GM19193 (cell line): ENCODE measurements at regions not wholly inside any gene's neighbourhood (a gene's known extent, or its start where the extent isn't known, plus 50 kb on each side); places are given as distances from the start of the nearest gene placed in this dataset.
A peak's percentile ranks its signal among the peaks of the same experiment; 100 is the strongest.

Experiments used
- POLR2A ChIP-seq: IDR thresholded peaks from 4 replicates; pipeline ENCODE4 v1.6.1; 2011; ENCODE audit not compliant: insufficient read depth, insufficient read length; ENCODE audit errors: extremely low read depth

DNA sequence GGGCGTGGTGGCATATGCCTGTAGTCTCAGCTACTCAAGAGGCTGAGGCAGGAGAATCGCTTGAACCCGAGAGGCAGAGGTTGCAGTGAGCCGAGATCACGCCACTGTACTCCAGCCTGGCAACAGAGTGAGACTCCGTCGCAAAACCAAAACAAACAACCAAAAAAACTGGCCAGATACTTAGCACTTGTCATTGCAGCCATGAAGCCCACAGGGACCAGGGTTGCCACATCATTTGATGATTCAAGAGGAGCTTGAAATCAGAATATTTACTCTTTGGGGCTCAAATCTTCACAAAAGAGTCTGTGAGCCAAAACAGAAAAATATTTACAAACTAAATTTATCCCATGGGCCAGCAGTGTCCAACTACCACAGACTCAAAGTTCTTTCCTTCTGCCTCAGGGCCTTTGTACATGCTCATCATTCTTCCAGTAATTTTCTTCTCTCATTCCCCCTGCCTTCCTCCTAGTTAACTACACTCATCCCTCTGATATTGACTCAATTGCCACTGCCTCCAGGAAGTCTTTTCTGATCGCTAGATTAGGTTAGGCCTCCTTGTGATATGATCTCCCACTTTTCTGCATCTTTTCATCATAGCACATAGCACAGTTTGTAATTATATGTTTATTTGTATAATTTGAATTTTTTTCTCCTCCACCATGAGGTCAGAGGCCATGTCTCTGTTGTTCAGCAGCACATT lies 130.8 kb upstream of the PLEKHG7 start:
- no peak for TF ChIP-seq POLR2A

- TF ChIP-seq POLR2A, result no peak
Measured at GRCh38 chr12:92571169-92571568, 131.6 kb upstream of the PLEKHG7 start.

GRCh38 chr12:92570056-92570753 lies 132.6 kb upstream of the PLEKHG7 start:
- no peak for TF ChIP-seq POLR2A

- TF ChIP-seq POLR2A, result no peak
Measured at GRCh38 chr12:92568691-92569090, 134.1 kb upstream of the PLEKHG7 start.

- no peak for TF ChIP-seq POLR2A
Measured at GRCh38 chr12:92566448-92567019, 136.3 kb upstream of the PLEKHG7 start.

GRCh38 chr12:92563819-92564218 lies 139.0 kb upstream of the PLEKHG7 start:
- TF ChIP-seq POLR2A, result no peak

DNA sequence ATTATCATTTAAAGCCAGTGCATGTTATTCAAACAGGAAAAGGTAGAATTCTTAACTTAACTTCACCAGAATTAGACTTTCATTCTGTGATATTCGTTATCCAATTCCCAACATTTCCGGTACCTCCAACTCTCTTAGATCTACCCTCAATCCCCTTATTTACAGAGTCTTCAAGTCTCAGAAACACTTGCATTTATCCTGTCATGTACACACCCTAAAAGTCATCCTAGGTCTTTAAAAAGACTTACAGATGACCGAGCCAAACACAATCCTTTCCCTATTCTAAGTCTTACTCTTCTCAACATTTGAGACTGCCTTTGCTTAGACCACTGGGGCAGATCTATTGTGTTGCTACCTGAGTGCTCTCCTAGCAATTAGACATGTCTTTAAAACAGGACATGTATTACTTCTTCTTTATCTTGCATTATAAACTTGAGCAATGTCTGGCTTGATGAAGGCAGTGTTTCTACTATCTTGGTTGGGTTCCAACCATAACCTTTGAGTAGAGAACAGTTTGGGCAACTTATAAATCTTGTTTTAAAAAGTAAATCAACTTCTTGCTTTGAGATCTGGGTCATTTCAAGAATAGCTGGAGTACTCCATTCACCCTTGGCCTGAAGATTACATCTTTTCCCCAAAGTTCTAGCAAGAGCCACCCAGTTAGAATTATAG lies 140.6 kb upstream of the PLEKHG7 start:
- TF ChIP-seq POLR2A, result no peak

- TF ChIP-seq POLR2A, result no peak
Measured at GRCh38 chr12:92561543-92561899, 141.3 kb upstream of the PLEKHG7 start.

DNA sequence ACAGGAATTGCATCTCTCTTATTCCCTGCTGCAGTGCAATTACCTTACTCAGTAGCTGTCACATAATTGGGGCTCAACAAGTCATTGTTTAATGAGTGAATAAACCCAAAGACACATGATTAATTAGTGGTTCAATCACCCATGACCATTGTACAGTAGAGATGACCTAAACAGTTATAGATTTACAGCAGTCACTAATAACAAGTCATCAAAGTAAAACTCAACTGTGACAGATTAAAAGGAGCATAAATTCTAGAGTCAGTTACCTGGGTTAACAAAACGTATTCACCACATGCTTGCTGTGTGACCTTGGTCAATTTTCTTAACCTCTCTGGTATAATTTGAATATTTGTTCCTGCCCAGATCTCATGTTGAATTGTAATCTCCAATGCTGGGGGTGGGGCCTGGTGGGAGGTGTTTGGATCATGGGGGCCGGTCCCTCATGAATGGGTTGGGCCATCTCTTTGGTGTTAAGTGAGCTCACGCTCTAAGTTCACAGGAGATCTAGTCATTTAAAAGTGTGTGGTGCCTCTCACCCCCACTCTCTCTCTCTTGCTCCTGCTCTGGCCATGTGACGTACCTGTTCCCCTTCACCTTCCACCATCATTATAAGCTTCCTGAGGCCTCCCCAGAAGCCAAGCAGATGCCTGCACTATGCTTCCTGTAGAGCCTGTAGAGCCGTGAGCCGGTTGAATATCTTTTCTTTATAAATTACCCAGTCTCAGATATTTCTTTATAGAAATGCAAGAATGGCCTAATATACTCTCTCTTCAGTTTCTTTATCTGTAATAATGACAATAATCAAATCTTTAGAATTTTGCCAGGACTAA lies 141.9 kb upstream of the PLEKHG7 start:
- no peak for TF ChIP-seq POLR2A

DNA sequence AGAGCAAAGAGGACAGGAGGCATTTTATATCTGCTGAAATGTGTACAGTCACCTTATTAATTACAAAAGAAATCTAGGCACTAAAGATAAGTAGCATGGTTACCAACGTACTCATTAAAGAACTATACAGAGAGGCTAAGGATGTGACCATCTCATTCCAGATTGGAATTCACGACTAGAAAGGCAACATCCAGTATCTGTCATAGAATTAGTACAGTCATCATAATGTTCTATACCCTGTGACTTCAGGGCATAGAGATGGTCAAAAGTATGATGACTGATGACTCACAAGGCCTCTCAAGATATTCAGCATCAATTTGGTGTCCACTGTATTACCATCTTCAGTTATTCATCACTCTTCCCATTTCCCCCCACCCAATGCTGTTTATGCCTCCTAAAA lies 144.0 kb upstream of the PLEKHG7 start:
- TF ChIP-seq POLR2A, result peak; percentile 19

DNA sequence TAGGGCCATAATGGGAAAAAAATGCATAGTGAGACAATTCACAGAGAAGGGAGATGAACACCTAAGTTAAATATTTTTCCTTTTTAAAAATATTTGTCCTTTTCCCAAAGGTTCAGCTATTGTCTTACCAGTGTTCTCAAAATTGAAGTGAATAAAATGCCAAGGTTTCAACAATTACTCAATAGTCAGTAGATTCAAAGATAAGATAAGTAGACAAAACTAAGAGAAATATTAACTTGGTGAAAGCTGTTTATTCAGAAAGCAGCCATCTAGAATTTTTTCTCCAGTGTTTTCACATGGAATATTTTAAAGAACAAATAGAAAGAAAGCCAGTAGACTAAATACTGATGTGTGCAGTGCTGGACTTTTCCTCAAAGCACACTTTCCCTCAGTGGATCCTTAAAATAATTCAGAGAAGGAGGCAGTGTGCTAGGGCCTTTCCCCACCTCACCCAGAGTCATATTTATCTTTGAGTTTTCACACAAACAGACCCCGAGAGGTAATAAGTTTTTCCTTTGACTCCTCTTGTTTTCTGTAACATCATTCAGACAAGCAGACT lies 144.5 kb upstream of the PLEKHG7 start:
- peak; percentile 23 for TF ChIP-seq POLR2A

DNA sequence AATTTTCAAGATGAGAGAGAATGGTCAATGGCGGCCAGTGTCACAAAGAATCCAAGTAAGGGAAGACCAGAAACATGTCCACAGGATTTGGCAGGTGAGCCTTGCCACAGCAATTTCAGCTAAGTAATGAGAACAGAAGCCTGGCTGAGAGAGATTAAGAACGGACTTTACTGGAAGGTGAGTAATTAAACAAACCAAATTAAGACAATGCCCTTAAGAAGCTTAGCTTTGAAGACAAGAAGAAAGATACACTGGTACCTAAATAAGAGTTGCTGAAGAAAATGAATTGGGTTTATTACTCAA lies 145.4 kb upstream of the PLEKHG7 start:
- TF ChIP-seq POLR2A, result no peak

DNA sequence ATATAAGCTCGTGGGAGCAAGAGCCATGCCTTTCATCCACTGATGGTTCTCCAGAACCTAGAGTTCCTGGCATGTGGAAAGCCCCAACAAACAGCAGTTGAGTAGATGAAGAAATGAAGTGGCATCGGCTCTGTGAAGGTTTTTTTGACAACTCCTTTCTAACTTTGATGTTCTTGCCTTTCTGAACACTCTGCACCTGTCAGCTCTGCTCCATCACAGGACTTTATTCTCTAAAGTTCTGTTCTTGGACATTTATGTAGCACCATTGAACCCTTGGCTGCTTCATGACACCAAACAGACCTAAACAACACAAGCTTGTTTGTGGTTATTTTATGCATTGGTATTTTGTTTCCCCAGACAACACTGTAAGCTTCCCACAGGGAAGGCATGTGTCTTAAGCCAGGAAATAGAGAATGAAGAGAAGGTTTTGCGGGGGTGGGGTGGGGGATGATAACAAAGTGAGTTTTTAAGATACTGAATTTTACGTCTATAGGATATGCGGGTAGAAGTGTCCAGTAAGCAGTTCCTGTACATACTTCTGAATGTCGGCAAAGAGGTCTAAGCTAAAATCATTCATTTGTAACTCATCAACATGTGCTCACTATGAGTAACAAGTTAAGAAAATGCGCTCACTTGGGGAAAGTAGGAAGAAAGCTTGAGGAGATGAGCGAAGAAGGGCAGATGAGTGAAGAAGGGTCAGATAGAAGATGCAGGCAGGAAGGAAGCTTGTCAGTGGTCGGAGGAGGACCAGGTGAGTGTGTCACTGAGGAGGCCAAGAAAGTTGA lies 146.0 kb upstream of the PLEKHG7 start:
- TF ChIP-seq POLR2A, result peak; percentile 61

- TF ChIP-seq POLR2A, result no peak
Measured at GRCh38 chr12:92556141-92556540, 146.6 kb upstream of the PLEKHG7 start.
